OCI-LY3 (cell line): ENCODE measurements at regions not wholly inside any gene's neighbourhood (a gene's known extent, or its start where the extent isn't known, plus 50 kb on each side); places are given as distances from the start of the nearest gene placed in this dataset.

Experiments used
- H2AFZ ChIP-seq: fragments of 200-600, 300-600 bp; shearing (Covaris generic); 2 replicates; pipeline ENCODE4 v1.6.0; 2014; ENCODE audit warnings: antibody characterized with exemption, low read depth, low read length
- H3K27ac ChIP-seq: fragments of 200-600, 300-600 bp; sonication (generic); 2 replicates; pipeline ENCODE4 v1.5.1; 2014; ENCODE audit warnings: mild to moderate bottlenecking, low read length, moderate library complexity, mixed read lengths
- H3K27me3 ChIP-seq: fragments of 200-600, 300-600 bp; sonication (generic); 2 replicates; pipeline ENCODE4 v1.6.1; 2014; ENCODE audit warnings: low read depth, low read length, mixed read lengths
- H3K36me3 ChIP-seq: fragments of 200-600, 300-600 bp; sonication (generic); replicated peaks from 2 replicates; pipeline ENCODE3; 2014; ENCODE audit warnings: low read depth, low read length, mixed read lengths
- H3K4me1 ChIP-seq: fragments of 300-600, 200-600 bp; sonication (generic); 2 replicates; pipeline ENCODE4 v1.6.1; 2014; ENCODE audit warnings: low read length, mixed read lengths
- H3K4me2 ChIP-seq: fragments of 200-600, 300-600 bp; sonication (generic); 2 replicates; pipeline ENCODE4 v1.6.1; 2014; ENCODE audit warnings: low read length, mixed read lengths
- H3K4me3 ChIP-seq: fragments of 300-600, 200-600 bp; sonication (generic); 2 replicates; pipeline ENCODE4 v1.5.1; 2014; ENCODE audit warnings: antibody characterized with exemption, mild to moderate bottlenecking, low read length, moderate library complexity
- H3K79me2 ChIP-seq: fragments of 300-600, 200-600 bp; shearing (Covaris generic); 2 replicates; pipeline ENCODE4 v1.6.1; 2014; ENCODE audit warnings: mild to moderate bottlenecking, low read length, mixed read lengths
- H3K9ac ChIP-seq: fragments of 300-600, 200-600 bp; shearing (Covaris generic); 2 replicates; pipeline ENCODE4 v1.6.0; 2014; ENCODE audit warnings: mild to moderate bottlenecking, low read length, moderate library complexity
- H3K9me3 ChIP-seq: fragments of 200-600, 300-600 bp; shearing (Covaris generic); 2 replicates; pipeline ENCODE4 v1.6.1; 2014; ENCODE audit warnings: low read length, mixed read lengths; ENCODE audit not compliant: insufficient read depth
- H4K20me1 ChIP-seq: fragments of 200-600, 300-600 bp; sonication (generic); 2 replicates; pipeline ENCODE4 v1.6.1; 2016; ENCODE audit warnings: low read length, mixed read lengths; ENCODE audit not compliant: insufficient read depth
- CTCF ChIP-seq: fragments of 200-600, 300-600 bp; sonication (generic); IDR thresholded peaks from 2 replicates; pipeline ENCODE4 v1.5.1; 2014; ENCODE audit warnings: antibody characterized with exemption, low read length, low read depth
- EZH2phosphoT487 ChIP-seq: fragments of 200-600 bp; shearing (Covaris generic); IDR thresholded peaks from 2 replicates; pipeline ENCODE4 v1.6.1; 2018; ENCODE audit warnings: antibody characterized with exemption, mixed run types, low read depth

GRCh38 chr10:6347391-6347951 is 144.7 kb downstream of the PFKFB3 start:
- Histone ChIP-seq H3K36me3 (peaks cover 3% of the 10 kb centered on the region), H3K4me3 (peak overlapping the region; percentile 77), H3K79me2 (no peaks in the 10 kb centered on the region), H3K27ac (peak overlapping the region; percentile 98), H3K4me2 (peak overlapping the region; percentile 99), H3K4me1 (peaks cover 56% of the 10 kb centered on the region), H2AFZ (no peak overlapping the region; the same call in 1 of the 2 replicates), H4K20me1 (no peaks in the 10 kb centered on the region), H3K9me3 (peaks cover 9% of the 10 kb centered on the region), H3K9ac (peak overlapping the region; percentile 86), H3K27me3 (no peaks in the 10 kb centered on the region; the same call in 1 of the 2 replicates)
- TF ChIP-seq EZH2phosphoT487: no peak
- TF ChIP-seq CTCF: no peak

GRCh38 chr10:6348096-6348874 is 145.6 kb downstream of the PFKFB3 start:
- peak overlapping the region; percentile 77 for H3K4me3 ChIP-seq
- H3K79me2 ChIP-seq: no peaks in the 10 kb centered on the region
- peak overlapping the region; percentile 10; the same call in 1 of the 2 replicates for H2AFZ ChIP-seq
- H3K9ac ChIP-seq: peak overlapping the region; percentile 86
- no peaks in the 10 kb centered on the region for H4K20me1 ChIP-seq
- H3K27ac ChIP-seq: peak overlapping the region; percentile 98
- no peaks in the 10 kb centered on the region; the same call in 1 of the 2 replicates for H3K27me3 ChIP-seq
- H3K36me3 ChIP-seq: peaks cover 3% of the 10 kb centered on the region
- H3K9me3 ChIP-seq: peaks cover 9% of the 10 kb centered on the region
- H3K4me1 ChIP-seq: peaks cover 56% of the 10 kb centered on the region
- peak overlapping the region; percentile 99 for H3K4me2 ChIP-seq
- TF ChIP-seq EZH2phosphoT487 (no peak), CTCF (no peak)

GRCh38 chr10:6349846-6350535 is 147.3 kb downstream of the PFKFB3 start:
- Histone ChIP-seq H3K36me3 (no peaks in the 10 kb centered on the region), H3K4me3 (peak overlapping the region; percentile 42), H4K20me1 (no peaks in the 10 kb centered on the region), H3K27ac (peak overlapping the region; percentile 98), H3K27me3 (no peaks in the 10 kb centered on the region), H3K79me2 (no peaks in the 10 kb centered on the region), H3K4me2 (peak overlapping the region; percentile 80), H2AFZ (no peak overlapping the region), H3K9ac (peak overlapping the region; percentile 49; the same call in 1 of the 2 replicates), H3K4me1 (peaks cover 56% of the 10 kb centered on the region), H3K9me3 (peaks cover 9% of the 10 kb centered on the region)
- TF ChIP-seq EZH2phosphoT487 (no peak), CTCF (no peak)

- Histone ChIP-seq H3K36me3 (no peaks in the 10 kb centered on the region), H3K4me3 (peak overlapping the region; percentile 42), H2AFZ (no peak overlapping the region), H3K27me3 (no peaks in the 10 kb centered on the region), H3K4me1 (peaks cover 56% of the 10 kb centered on the region), H3K4me2 (peak overlapping the region; percentile 80), H3K9me3 (peaks cover 9% of the 10 kb centered on the region), H3K9ac (peak overlapping the region; percentile 49), H4K20me1 (no peaks in the 10 kb centered on the region), H3K27ac (peak overlapping the region; percentile 98), H3K79me2 (no peaks in the 10 kb centered on the region)
- TF ChIP-seq EZH2phosphoT487: no peak
- TF ChIP-seq CTCF: no peak
These were observed 147.9 kb downstream of the PFKFB3 start for GRCh38 chr10:6350609-6351008.
